NCI-H510A treated with DMSO at 0.1 percent for 48 hours (cell line): ENCODE measurements at regions not wholly inside any gene's neighbourhood (a gene's known extent, or its start where the extent isn't known, plus 50 kb on each side); places are given as distances from the start of the nearest gene placed in this dataset.
"Not testable (repeated sequence)": the region's sequence is repeated elsewhere in the genome, so short reads cannot be mapped to it uniquely, and the experiment has no call there.

Experiments
- DNase-seq: peaks from one replicate; lab custom pipeline; 2025; lab: John Stamatoyannopoulos, UW

DNA sequence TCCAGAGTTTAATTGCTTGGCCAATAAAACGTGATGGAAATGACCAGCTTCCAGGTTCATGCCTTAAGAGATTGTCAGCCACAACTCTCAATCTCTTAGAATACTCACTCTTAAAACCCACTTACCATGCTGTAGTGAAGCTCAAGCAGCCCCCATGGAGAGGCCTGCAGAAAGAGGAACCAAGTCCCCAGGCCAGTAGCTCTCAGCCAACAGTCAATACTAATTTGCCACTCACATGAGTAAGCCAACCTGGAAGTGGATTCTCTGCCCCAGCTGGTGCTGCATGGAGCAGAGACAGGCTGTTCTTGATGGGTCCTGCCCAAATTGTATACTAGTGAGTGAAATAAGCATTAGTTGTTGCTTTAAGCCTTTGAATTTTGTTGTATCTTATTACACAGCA, 155.9 kb downstream of the OXSM start:
- no peak for DNase-seq

DNA sequence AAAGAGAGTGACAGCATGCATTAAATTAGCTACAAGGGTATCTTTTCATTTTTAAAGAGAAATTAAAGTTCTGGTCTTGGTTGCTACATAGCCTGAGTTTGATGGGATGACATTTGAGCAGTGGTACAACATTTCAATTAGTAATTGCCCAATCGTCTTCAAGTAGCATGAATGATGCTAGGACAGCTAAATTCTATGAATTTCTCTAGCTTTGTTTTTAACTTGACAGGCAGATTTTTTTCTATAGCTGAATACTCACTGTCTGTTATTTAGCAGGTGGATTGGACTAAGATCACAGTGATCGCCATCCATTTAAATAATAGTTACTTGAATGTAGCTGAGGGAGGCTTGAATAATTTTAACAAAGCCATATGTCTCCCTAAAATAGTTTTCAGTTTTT, 162.2 kb downstream of the OXSM start:
- DNase-seq: no peak

DNA sequence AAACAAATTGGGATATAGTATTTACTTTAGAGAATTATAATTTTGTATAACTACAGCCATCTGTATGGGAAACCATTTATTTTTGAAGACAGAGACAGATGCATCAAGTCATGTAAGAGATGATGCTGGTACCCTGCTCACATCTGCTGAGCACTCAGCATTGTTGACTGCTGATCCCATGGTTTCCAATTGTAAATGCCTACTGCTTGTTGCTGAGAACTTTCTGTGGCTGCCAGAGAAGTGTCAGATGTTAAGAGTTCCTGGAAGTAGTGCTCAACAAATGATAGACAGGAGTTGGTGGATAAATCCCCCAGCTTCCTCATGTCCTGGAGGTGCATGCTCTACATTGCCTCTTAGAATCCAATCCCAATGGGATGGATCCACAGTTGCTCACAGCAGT, 167.1 kb downstream of the OXSM start:
- DNase-seq: no peak

DNA sequence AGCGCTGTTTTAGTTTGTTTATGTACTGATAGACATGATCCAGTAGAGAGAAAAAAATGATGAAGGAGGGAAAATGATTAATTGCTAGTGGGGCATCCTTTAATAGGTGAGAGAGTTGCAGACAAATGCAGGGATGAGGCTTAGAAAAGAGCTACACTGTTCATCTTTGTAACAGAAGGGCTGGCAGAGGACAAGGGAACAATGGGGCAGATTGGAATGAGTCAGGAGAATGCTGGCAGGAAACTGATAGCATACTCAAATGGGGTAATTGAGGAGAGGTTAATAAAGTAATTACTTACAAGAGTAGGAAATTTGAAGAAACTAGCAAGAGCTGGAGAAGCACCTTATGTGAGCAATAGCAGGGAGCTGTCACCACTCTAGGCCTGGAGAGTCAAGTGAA, 170.9 kb downstream of the OXSM start:
- DNase-seq: no peak

DNA sequence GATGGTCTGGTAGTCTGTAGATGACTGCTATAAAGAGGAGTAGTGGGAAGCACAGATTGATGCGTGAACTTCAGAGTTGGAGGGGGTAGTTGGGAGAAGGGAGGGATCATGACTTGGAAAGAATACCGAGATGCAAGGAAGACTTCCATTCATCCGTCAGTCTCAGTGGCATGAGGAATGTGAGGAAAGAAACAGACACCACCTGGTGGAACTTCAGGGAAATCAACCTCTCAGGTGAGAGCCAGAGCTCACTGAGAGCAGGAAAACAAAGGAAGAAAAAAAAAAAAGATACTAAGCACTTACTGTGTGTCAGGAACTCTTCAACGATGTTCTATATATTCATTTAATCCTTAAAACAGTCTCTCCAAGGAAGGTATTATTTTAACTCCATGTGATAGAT, 172.4 kb downstream of the OXSM start:
- peak; percentile 2 for DNase-seq

DNA sequence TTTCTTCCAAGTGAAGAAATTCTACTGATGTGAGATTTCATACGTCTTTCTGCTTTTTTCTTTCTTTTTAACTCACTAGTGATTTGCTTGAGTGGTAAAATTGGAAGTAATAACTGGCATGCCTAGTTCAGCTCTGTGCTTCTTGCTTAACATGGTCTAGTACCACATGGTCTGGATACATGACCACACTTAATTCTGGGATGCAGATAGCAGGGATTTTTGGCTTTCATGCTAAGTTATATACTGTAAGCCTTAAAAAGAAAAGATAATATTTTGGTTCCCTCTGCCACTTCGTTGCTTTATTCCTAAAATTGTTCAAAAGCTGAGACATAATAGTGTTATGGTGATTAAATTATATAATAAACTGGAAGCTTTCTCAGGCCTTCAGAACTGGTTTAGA, 174.3 kb downstream of the OXSM start:
- no peak for DNase-seq

DNA sequence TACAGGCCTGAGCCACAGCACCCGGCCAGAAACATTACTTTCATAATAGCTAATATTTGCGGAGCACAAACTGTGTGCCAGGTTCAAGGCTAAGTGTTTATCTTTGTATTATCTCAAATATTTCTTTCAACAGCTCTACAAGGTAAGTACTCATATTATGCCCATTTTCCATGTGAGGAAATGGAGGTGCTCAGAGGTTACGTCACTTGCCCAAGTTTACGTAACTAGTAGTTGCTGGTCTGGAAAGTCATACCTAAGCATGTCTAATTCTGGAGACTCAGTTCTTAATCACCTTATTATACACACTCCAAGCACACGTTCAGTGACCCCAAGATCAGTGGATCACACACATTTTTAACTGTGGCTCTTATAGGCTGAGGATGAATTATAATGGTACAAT, 177.5 kb downstream of the OXSM start:
- no peak for DNase-seq

DNA sequence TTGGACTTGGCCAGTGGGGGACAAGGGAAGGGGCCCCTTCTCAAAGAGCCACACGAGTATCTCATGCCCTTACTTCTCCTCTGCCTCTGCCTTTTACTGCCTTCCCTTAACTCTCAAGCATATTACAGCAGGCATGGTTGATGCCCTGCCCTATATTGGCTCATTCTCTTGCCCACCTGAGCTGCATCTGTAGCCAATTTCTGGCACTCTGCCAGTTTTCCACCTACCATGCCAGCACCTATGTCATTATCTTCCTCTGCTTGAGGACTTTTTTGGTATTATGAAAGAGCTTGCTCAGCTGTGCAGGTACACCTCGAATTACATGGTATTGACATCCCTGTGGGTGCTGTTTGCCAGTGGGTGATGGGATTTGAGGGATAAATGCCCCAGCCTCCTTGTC, 181.8 kb downstream of the OXSM start:
- DNase-seq: peak; percentile 14

DNA sequence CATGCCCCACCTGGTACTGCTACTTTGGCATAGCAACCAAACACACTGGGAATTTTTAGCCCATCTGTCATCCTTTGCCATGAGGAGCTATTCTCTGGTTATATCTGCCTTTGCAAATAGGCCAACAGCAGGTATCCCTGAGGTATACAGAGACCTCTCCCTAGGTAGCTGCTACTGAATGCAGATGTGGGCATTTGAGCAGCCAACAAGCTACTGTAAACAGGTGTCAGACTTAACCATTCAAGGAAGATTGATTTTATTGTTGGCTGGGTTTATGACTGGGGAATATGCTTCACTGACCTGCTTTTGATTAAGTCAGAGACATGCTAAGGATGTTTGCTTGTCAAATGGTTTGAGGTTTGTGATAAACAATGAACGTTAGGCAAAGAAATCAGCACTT, 183.2 kb downstream of the OXSM start:
- DNase-seq: peak; percentile 2

DNA sequence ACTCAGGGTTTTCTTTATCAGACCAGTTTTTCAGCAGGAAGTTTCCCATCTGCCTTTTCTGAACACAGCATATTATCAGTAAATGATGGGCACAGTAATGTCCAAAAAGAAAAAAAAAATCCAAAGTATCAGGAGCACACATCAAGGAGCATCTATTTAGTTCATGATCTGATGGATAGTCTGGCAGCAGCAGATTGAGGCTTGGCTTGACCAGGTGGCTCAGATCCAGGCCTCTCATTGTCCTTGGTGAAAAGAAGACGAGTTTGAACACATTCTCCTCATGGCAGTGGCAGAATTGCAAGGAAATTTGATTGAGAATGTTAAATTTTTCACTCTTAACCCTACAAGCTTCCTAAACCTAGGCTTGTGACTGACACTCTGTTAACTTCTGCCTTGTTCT, 192.9 kb downstream of the OXSM start:
- no peak for DNase-seq

DNA sequence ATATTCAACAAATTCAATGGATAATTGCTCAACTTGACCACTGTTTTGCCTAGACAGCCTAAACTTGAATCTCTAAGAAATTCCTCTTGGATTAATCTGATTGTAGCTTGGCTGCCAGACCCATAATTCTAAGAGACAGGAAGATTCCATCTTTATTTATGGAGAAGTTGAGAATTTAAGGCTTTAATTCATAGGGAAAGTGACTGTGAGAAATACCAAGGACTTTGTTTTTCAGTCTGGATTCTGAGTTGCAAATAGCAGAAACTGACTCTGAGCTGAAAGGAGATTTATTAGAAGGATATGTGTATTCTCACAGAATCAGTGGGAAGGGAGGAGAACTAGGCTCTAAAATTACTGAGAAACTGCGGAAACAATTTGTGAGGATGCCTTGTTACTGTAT, 195.7 kb downstream of the OXSM start:
- DNase-seq: no peak

DNA sequence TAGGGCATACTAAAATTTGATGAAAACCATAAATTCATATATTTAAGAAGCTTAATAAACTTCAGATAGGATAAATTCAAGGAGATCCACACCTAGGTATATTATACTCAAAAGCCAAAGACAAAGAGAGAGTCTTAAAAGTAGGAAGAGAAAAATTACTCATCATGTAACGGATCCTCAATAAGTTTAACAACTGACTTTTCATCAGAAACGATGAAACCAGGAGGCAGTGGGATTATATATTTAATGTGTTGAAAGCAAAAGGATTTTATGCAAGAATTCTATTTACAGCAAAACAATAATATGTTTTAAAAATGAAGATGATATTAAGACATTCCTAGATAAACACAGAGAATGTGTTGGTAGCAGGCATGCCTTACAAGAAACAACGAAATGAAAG, 202.7 kb downstream of the OXSM start:
- no peak for DNase-seq

DNA sequence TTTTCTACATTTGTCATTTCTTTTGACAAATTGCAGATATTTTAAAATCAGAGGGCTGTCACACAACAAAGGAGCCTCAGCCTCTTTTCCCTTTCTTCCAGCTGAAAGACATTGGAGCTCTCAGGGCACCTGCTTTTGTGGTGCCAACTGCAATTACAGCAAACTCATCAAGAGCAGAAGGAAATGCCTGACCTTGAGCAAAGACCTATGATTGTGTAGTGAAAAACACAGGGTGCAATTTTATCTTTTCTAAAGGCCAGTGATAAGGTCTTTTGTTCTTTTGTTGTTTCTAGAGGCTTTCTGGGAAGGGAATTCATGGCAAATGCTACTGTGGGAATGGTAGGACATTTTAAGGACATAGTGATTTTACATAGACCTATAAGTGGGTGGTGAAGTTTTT, 214.3 kb downstream of the OXSM start:
- no peak for DNase-seq

DNA sequence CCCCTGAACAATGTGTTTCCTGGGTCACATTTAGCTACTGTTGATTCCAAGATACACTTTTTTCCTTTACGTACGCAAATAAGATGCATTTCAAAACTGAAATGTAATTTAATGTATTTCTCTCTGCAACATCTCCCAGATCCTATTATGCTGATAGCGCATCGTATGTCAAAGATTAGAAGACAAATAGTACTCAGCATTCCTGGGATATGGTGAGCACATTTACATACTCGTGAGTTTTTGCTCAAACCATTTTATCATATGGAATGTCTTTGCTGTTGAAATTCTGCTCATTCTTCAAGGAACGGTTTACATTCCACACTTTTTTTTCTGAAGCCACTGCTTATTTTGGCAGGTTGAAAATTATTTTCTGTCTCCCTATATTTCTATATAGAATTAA, 221.4 kb downstream of the OXSM start:
- DNase-seq: no peak

DNA sequence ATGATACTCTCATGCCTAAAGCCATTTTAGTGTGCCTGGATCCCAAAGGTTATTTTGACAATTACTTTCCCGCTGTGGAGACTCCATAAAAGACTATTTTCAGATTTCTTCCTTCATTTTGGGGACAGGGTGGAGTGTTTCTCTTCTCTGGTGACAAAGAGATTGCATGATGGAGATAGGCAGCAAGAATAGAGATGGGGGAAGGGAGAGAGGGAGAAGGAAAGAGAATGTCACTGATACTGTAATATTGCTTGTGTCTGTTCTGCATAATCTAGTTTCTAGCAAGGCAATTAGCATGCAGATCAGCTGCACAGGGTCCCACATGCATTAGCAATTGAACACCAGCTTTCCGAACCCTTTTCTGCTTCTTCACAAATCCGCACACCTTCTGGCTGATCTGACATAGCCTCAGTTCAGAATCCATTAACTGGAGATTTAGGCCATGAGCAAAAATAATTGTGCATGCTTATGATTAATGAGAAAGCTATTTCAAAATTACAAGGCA, 222.4 kb downstream of the OXSM start:
- no peak for DNase-seq

DNA sequence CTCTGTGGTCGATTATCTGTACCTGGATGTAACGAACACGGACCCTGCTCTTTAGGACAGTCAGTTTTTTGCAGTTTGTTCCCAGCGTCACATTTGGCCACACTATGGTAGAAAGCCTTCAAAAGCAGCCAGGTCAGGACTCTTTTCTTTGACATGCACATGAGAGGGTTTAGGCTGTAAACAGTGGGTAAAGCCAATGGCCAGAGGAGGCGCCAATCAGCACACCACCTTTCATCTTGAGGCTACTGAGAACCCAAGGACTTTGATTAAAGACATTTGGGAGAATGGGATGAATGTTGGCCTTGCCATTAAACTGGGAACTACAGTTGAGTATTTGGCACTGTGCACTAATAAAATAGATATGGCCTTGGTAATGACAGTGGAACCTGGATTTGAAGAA, 225.9 kb downstream of the OXSM start:
- no peak for DNase-seq

DNA sequence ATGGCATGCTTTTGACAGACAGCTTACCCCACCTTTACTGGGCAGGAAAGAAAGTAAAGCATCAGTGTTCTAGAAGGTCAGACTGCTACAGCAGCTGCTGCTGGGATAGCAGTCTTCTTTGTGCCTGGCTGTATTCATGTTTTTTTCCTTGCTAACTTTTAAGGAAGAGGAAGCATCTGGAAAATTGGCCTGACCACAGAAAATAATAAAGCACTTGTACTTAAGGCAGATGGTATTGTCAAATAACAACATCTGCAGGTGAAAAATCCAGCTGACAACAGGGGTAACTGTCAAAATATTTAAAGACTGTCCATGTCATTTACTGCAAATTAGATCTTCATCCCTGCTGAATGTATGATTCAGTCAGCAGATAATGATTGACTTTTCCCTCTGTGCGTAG, 229.0 kb downstream of the OXSM start:
- DNase-seq: no peak

DNA sequence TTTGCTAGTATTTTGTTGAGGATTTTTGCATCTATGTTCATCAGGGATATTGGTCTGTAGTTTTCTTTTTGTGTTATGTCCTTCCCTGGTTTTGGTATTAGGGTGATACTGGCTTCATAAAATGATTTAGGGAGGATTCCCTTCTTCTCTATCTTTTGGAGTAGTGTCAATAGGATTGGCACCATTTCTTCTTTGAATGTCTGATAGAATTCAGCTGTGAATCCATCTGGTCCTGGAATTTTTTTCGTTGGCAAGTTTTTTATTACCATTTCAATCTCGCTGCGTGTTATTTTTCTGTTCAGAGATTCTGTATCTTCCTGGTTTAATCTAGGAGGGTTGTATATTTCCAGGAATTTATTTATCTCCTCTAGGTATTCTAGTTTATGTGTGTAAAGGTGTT, 234.3 kb downstream of the OXSM start:
- DNase-seq: not testable (repeated sequence)

DNA sequence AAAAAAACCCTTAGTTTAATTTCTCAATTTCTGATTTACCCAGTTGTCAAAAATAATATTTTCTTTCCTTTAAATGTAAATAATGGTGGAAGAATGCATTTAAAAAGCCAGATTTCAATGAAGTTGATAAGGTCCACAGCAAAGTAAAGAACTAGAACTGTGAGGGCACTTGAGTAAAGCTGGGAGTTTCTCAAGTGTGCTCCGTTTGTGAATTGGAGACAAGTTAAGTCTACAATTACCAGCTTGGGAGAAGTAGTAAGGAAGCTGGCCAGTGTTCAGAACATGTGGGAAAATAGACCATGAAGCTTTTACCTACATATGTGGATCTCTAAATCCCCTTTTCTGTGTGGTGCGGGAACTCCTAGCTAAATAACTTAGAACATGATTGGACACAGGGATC, 239.4 kb downstream of the OXSM start:
- DNase-seq: no peak

DNA sequence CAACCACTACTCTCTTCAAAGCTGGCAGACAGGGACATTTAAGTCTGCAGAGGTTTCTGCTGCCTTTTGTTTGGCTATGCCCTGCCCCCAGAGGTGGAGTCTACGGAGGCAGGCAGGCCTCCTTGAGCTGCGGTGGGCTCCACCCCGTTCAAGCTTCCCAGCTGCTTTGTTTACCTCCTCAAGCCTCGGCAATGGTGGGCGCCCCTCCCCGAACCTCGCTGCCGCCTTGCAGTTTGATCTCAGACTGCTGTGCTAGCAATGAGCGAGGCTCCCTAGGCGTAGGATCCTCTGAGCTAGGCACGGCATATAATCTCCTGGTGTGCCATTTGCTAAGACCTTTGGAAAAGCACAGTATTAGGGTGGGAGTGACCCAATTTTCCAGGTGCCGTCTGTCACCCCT, 252.2 kb downstream of the OXSM start:
- DNase-seq: not testable (repeated sequence)

DNA sequence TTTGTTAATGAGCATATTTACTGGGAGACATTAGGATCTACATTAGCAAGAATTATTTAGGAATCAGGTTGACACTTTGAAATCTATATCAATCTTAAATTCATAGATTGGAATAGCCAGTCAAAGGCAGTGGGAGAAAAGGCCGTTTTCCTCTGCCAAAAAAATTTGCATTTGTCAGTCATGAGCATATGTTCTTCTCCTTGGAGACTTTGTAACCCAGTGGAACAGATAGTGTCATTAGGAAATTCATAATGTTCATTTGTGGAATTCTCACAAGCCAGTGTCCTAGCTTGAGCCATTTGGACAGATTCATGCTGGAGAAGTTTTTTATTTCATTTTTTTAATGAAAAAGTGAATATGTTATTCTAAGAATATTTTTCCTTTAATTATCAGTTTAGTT, 260.1 kb downstream of the OXSM start:
- no peak for DNase-seq

DNA sequence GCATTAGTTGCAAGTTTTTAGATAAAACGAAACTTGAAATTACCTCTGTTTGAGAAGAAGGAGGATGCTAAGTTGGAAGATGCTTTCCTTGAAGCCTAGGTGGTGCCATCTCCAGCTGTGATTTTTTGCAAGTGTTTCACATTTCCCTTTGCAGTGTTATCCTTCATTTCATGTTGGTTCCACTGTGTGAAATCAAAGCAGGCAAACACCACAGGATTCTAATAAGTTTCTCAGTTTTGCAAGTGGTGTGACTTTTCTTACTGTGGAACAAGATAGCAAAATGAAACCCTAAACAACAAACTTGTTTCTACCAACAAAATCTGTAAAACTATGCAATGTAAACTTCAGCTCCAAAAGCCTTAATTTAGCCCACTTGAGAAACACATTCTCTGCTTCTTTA, 260.9 kb downstream of the OXSM start:
- no peak for DNase-seq

DNA sequence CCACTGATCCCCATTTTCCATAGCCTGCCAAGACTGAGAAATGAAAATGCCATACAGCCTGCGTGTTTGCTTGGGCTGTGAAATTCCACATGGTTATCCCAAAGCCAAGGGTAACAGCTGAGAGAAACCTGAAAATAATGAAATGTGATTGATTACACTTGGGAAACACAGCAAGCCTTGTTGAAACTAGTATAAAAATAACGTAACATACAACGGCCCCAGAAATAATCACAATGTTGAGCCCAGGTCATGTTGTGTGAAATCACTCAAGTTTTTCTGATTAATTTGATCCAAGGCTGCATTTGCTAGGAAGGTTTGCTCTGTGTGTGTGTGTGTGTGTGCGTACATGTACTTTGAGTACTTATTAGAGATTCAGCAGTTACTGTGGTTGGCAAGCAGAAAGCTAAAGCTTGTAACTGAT, 269.0 kb downstream of the OXSM start:
- DNase-seq: no peak

DNA sequence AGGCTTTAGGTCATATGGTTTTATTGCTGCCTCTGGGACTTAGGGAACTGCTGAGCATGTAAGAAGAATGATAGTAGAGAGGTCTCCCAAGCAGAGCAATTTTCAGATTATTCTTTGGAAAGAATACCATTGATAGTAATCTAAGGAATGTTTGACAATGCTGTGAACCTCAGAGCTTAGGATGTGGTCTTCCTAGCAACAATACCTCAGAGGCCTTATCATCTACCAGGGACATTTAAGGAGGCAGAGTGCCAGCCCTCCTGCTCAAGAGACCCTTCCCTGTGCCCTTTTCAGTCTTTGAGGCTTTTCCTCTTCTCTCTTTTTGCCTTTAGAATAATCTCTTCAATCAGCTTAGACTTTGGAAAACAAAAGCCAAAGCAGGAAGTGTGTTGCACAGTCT, 272.1 kb downstream of the OXSM start:
- DNase-seq: no peak

DNA sequence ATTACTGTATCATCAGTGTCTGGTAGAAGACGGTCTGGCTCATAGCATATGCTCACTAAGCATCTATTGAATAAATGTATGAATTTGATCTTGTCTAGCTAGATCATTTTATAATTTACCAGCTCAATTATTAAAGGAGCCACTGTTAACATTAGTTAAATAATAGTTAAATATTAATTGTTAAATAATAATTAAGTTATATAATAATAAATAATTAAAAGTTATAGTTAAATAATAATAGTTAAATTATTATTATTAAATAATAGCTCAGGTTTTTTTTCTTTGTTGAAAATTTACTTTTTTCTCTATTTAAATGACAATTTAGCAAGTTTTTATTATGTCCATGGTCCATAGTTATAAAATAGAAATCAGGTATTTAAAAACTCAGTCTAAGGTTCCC, 274.4 kb downstream of the OXSM start:
- DNase-seq: no peak
